Fibroblast of pulmonary artery (primary cell): ENCODE measurements at regions not wholly inside any gene's neighbourhood (a gene's known extent, or its start where the extent isn't known, plus 50 kb on each side); places are given as distances from the start of the nearest gene placed in this dataset.
A peak's percentile ranks its signal among the peaks of the same experiment; 100 is the strongest.

Source experiments
- DNase-seq: peaks from one replicate; pipeline ENCODE4 v3.0.0-alpha.2; 2010; ENCODE audit warnings: low read depth
- H3K4me3 ChIP-seq: replicated peaks from 2 replicates; pipeline ENCODE4 v1.5.1; 2011; ENCODE audit warnings: low read depth, mild to moderate bottlenecking, control low read depth, low read length, moderate library complexity
- TF ChIP-seq, protein P1 (sequence below): IDR thresholded peaks from 2 replicates; pipeline ENCODE4 v1.5.1; 2011; ENCODE audit warnings: mild to moderate bottlenecking, control low read depth, low read length, inconsistent platforms; ENCODE audit errors: missing control alignments

DNA sequence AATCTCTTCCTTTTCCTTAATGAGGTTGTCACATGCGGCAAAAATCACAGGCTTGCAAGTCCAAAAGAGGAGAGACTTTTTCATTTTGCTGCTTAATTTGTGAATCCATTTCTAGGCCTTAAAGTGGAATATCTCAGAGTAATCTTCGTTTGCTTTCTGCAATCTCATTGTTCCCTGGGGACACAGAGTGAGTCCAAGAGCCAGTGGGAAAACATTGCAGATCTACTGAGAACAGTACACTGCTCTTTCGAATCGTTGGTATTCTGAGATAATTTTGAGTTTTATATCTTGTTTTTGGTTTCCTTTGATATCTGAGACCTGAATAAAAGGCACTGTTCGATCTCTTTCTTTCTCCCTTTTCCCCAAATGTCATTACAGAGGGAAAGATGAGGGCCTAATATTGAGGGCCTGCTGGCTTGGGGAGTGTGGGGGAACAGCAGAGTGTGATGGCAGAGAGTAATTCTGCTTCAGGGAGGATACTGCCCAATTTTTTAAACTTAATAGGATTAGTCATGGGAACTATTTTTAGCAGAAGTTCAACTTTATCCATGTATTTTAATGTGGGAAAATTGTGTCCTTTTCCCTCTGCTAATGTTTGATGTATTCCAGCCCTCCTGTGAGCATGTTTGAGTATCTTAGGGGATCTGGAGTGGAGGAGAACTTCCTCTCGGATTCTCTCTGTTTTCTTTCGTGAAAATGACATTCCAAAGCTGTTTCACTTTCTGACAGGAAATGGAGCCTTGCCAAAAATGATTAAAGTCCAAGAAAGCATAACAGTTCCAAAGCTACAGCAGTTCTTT lies 418.2 kb upstream of the ZEB2 start:
- DNase-seq, result peak; percentile 95
- no peak overlapping the region for H3K4me3 ChIP-seq
- TF ChIP-seq, protein P1, sequence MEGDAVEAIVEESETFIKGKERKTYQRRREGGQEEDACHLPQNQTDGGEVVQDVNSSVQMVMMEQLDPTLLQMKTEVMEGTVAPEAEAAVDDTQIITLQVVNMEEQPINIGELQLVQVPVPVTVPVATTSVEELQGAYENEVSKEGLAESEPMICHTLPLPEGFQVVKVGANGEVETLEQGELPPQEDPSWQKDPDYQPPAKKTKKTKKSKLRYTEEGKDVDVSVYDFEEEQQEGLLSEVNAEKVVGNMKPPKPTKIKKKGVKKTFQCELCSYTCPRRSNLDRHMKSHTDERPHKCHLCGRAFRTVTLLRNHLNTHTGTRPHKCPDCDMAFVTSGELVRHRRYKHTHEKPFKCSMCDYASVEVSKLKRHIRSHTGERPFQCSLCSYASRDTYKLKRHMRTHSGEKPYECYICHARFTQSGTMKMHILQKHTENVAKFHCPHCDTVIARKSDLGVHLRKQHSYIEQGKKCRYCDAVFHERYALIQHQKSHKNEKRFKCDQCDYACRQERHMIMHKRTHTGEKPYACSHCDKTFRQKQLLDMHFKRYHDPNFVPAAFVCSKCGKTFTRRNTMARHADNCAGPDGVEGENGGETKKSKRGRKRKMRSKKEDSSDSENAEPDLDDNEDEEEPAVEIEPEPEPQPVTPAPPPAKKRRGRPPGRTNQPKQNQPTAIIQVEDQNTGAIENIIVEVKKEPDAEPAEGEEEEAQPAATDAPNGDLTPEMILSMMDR, result no peak

DNA sequence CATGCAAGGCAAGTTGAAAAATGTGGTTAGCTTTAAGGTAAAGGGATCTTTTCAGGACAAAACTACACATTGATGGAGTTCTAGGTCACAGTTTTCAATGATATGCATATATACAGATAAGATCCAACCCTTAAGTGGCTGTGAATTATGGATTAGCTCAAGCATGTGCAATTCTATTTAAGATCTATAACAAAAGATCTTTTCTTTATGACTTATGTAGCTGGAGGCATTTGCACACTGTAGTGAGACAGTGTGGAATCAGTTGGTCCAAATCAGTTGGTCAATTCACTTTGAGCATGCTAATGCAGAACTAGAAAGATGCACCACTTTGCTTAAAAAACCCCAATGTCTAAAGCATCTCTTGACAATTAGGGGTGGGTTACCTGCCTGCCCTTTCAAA lies 417.1 kb upstream of the ZEB2 start:
- DNase-seq, result no peak
- H3K4me3 ChIP-seq, result no peak overlapping the region
- TF ChIP-seq, protein P1, result no peak

DNA sequence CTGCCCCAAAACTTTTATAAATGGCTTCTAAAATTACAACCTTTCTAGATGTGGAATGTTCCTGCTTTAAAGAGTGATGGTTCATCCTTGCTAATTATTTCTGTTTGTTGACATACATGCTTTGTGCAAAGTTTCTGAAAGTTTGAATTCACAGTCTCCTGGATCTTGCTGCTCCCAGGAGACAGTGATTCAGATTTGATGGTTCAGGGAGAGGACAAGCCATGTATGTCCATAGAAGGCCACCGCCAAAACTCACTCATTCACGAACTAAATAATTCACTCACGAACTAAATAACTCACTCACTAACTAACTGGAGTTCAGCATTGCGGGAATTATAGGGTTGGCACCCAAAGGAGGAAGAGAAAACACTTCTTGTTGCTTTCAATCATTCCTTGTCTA lies 416.5 kb upstream of the ZEB2 start:
- DNase-seq, result no peak
- TF ChIP-seq, protein P1, result no peak
- H3K4me3 ChIP-seq, result no peak overlapping the region

DNA sequence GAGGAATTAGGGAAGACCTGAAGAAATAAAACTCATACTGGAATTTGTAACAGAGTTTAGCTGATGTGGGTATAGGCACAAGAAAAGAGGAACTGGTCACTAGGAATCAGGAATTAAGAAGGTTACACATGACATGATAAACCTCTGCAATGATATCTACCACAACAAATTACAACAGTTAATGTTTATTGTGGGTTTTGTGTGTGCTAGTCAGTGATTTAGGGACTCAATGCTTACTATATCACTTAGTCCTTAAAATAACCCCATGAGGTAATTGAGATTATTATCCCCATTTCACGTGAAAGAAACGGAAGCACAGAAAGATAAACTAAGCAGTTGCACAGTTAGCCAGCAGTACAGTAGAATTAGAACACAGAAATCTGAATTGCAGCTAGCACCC lies 415.8 kb upstream of the ZEB2 start:
- no peak for DNase-seq
- no peak overlapping the region for H3K4me3 ChIP-seq
- TF ChIP-seq, protein P1, result no peak

DNA sequence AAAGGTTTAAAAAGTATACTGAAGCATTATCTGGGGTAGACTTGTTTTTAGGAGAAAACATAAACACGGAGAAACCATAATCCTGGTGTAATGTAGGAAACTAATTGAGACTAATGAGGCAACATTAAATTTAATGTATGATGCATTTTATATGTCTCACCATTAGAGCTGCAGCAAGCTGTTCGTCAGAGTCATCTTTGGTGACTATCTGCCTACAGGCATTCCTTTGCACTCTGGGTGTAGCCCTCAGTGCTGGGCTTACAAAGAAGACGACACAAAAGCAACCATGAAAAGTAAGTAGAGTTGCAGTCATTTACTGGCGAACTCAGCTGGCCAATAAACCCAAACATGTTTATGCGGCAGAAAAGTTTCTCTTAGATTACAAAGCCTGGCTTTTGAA lies 415.3 kb upstream of the ZEB2 start:
- TF ChIP-seq, protein P1, result no peak
- no peak for DNase-seq
- no peak overlapping the region for H3K4me3 ChIP-seq

DNA sequence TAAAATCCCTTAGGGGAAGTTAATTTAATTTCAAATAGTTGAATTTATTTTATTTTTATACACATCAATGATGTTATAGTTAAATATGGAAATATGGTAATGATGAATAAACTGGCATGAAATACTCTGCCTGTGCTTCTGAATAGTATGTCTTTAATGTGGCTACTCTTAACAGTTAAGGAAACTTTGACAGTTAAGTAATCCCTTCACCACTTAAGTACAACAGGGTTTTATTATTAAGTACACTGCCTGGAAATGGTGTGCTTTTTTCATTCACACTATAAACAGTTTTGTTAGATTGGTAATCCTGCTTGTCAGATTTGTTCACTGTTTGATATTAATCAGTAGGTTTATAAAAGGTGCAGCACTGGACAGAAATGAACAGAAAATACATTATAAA lies 412.0 kb upstream of the ZEB2 start:
- TF ChIP-seq, protein P1, result no peak
- H3K4me3 ChIP-seq, result no peak overlapping the region
- no peak for DNase-seq

DNA sequence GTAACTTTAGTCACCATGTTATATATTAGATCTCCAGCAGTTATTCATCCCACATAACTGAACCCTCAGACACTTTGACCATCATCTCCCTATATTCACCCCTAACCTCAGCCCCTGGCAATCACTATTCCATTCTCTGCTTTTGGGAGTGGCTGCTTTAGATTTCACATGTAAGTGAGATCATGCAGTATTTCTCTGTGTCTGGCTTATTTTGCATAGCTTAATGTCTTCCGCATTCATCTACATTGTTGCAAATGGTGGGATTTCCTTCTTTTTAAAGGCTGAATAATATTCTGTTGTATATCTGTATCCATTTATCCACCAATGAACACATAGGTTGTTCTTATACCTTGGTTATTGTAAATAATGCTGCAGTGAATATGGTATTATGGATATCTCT lies 411.6 kb upstream of the ZEB2 start:
- DNase-seq, result no peak
- TF ChIP-seq, protein P1, result no peak
- no peak overlapping the region for H3K4me3 ChIP-seq
